LNCaP clone FGC (cell line): ENCODE measurements at regions not wholly inside any gene's neighbourhood (a gene's known extent, or its start where the extent isn't known, plus 50 kb on each side); places are given as distances from the start of the nearest gene placed in this dataset.

ENCODE experiments used
- DNase-seq: peaks from one replicate; pipeline ENCODE4 v3.0.0-alpha.2; 2011; ENCODE audit warnings: low read depth
- H3K4me3 ChIP-seq: 2 replicates; pipeline ENCODE4 v1.5.1; 2011; ENCODE audit warnings: mild to moderate bottlenecking, low read depth, low read length, control low read depth
- TF ChIP-seq, protein P1 (sequence below): IDR thresholded peaks from 2 replicates; pipeline ENCODE4 v1.5.1; 2012; ENCODE audit warnings: mild to moderate bottlenecking; ENCODE audit not compliant: control insufficient read depth, insufficient read depth; ENCODE audit errors: extremely low read depth

DNA sequence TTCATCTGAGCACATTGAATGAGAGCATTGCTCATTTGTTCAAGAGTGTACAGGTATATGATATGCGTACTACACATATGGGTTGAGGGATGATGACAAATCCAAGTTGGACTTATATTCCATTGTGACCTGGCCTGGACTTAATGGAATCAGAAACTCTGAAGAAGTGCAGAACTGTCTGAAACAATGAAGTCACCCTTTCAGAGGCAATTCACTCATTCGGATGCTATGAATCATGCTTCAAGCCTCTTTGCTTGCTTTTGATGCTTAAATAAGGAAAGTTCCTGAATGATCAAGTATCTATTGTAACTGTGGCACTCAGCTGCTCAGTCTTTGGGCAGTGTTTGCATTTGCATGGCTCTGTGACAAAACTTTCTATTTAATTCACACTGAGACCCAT, 93.4 kb downstream of the ZNF365 start:
- H3K4me3 ChIP-seq: no peak overlapping the region
- DNase-seq: no peak
- TF ChIP-seq, protein P1, sequence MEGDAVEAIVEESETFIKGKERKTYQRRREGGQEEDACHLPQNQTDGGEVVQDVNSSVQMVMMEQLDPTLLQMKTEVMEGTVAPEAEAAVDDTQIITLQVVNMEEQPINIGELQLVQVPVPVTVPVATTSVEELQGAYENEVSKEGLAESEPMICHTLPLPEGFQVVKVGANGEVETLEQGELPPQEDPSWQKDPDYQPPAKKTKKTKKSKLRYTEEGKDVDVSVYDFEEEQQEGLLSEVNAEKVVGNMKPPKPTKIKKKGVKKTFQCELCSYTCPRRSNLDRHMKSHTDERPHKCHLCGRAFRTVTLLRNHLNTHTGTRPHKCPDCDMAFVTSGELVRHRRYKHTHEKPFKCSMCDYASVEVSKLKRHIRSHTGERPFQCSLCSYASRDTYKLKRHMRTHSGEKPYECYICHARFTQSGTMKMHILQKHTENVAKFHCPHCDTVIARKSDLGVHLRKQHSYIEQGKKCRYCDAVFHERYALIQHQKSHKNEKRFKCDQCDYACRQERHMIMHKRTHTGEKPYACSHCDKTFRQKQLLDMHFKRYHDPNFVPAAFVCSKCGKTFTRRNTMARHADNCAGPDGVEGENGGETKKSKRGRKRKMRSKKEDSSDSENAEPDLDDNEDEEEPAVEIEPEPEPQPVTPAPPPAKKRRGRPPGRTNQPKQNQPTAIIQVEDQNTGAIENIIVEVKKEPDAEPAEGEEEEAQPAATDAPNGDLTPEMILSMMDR: no peak

DNA sequence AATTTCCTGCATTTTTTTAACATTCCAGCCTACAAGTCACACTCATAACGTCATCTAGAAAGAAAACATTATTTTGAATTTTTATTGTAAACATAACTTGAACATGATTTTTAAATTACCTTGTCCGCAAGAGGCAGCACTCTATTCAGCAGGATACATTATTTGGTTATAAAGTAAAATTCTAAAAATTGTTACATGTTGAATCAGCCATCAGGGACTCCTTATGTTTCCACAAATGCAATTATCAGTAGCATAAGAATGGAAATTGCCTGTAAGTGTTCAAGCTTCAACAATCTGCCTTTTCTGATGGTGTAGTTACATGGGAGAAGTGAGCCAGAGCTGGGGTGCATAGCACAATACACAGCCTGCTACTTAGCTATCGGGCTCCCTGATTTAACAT, 97.5 kb downstream of the ZNF365 start:
- TF ChIP-seq, protein P1: no peak
- no peak for DNase-seq
- H3K4me3 ChIP-seq: no peak overlapping the region

DNA sequence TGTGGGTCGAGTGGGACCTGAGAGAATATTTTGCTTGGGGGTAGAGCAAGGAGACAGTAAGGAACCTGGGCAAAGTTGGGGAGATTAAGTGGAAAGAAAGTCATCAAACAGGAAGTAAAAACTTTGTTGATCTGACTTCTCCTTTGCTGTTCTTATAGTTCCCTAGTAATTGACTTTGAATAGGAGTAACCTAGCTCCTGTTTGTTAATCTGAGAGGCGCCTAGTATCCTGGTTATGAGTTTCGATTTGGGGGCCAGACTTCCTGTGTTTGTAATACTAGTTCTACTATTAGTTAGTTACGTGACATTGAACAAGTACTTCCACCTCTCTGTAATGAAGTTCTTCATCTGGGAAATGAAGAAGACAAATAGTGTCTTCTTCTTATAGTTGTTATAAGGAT, 99.1 kb downstream of the ZNF365 start:
- no peak overlapping the region for H3K4me3 ChIP-seq
- no peak for DNase-seq
- TF ChIP-seq, protein P1: no peak

- no peak overlapping the region for H3K4me3 ChIP-seq
- TF ChIP-seq, protein P1: no peak
- DNase-seq: no peak
These were observed 101.4 kb downstream of the ZNF365 start for GRCh38 chr10:62475551-62475950.

- no peak overlapping the region for H3K4me3 ChIP-seq
- TF ChIP-seq, protein P1: no peak
- no peak for DNase-seq
These were observed 105.4 kb downstream of the ZNF365 start for GRCh38 chr10:62479523-62479922.

GRCh38 chr10:62480196-62480595, 106.0 kb downstream of the ZNF365 start:
- H3K4me3 ChIP-seq: no peak overlapping the region
- no peak for DNase-seq
- TF ChIP-seq, protein P1: no peak

DNA sequence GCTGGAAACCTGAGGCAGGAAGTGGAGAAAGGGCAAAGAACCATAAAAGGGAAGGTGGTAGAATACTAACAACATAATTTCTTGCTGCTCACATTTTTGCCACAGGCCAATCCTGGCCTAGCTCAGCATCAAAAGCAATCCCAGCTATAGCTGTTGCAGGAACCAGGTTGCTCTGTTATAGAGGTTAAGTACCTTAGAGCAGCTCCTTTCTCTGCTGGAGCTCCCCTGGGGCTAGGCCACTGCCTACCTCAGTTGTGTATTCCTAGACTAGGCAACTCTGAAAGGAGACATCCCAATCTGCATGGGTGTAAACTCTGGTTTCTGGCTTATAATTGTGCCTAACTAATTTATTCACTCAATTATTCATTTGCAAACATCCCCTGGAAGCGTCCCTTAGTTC, 108.4 kb downstream of the ZNF365 start:
- H3K4me3 ChIP-seq: no peak overlapping the region
- DNase-seq: no peak
- TF ChIP-seq, protein P1: no peak
